Small intestine (tissue), 7 donors: ENCODE measurements at regions not wholly inside any gene's neighbourhood (a gene's known extent, or its start where the extent isn't known, plus 50 kb on each side); places are given as distances from the start of the nearest gene placed in this dataset.

Experiments
- DNase-seq, 2 donors: peaks; one replicate each; pipeline versions ENCODE4 v3.0.0 to v3.0.0-alpha.2; 2013
- FAIRE-seq: peaks from 2 replicates; lab custom pipeline; 2012; peaks lifted over from hg19 to GRCh38; lab: Jason Lieb, UNC
- H3K27ac ChIP-seq, 3 donors: one replicate each; pipeline ENCODE4 v1.5.1; 2013; ENCODE audit warnings: low read length in 2 of 3, mild to moderate bottlenecking in 2 of 3, control low read depth in 1 of 3, inconsistent platforms in 1 of 3, low read depth in 1 of 3, moderate library complexity in 1 of 3
- H3K27me3 ChIP-seq, 3 donors: one replicate each; pipeline ENCODE4 v1.6.1; 2013; ENCODE audit warnings: low read length in 3 of 3, inconsistent platforms in 1 of 3; ENCODE audit not compliant: control insufficient read depth in 3 of 3, insufficient read depth in 3 of 3
- H3K36me3 ChIP-seq, 3 donors: one replicate each; pipeline ENCODE4 v1.6.1; 2013; ENCODE audit warnings: low read length in 3 of 3, inconsistent platforms in 1 of 3, low read depth in 1 of 3, mild to moderate bottlenecking in 1 of 3, moderate library complexity in 1 of 3; ENCODE audit not compliant: control insufficient read depth in 3 of 3, insufficient read depth in 2 of 3
- H3K4me1 ChIP-seq, 3 donors: one replicate each; pipeline ENCODE4 v1.6.1; 2013; ENCODE audit warnings: low read length in 2 of 3, inconsistent platforms in 1 of 3, low read depth in 1 of 3, mild to moderate bottlenecking in 1 of 3, moderate library complexity in 1 of 3; ENCODE audit not compliant: control insufficient read depth in 3 of 3, insufficient read depth in 2 of 3
- H3K4me3 ChIP-seq, 3 donors: one replicate each; pipeline ENCODE4 v1.5.1; 2013; ENCODE audit warnings: low read length in 3 of 3, control low read depth in 1 of 3, inconsistent platforms in 1 of 3, low read depth in 1 of 3, mild to moderate bottlenecking in 1 of 3, moderate library complexity in 1 of 3
- H3K9me3 ChIP-seq, 2 donors: one replicate each; pipeline ENCODE4 v1.6.1; 2013; ENCODE audit warnings: low read depth in 1 of 2, low read length in 1 of 2; ENCODE audit not compliant: control insufficient read depth in 2 of 2, insufficient read depth in 1 of 2
- WGBS, 3 donors: extraction: QIAGEN DNeasy Blood & Tissue Kit; methylation state at CpG; one replicate each; pipeline ENCODE4 v1.1.7; 2013; 5-methylcytosine and 5-hydroxymethylcytosine counted together
- donor health status: healthy with polysubstance abuse.
- donor health status: control.
- donor health status: control.
- donor health status: Bipolar disorder and iron deficiency.
- donor health status: healthy.

GRCh38 chr5:54746777-54747398, 229.3 kb downstream of the SNX18 start:
- Histone ChIP-seq H3K27ac (no peak overlapping the region), H3K27me3 (no peaks in the 10 kb centered on the region), H3K4me1 (peaks cover 0 to 9% (median 3%) of the 10 kb centered on the region in 3 donors), H3K4me3 (no peak overlapping the region), H3K9me3 (no peaks in the 10 kb centered on the region), H3K36me3 (no peaks in the 10 kb centered on the region)
- 95 to 96% (median 95%) methylated on average over 10 of the region's 10 CpGs for WGBS, 3 donors
- DNase-seq (no peak), FAIRE-seq (no peak)

- Histone ChIP-seq H3K4me1 (peaks cover 0 to 9% (median 3%) of the 10 kb centered on the region in 3 donors), H3K27ac (no peak overlapping the region), H3K4me3 (no peak overlapping the region), H3K9me3 (no peaks in the 10 kb centered on the region), H3K36me3 (no peaks in the 10 kb centered on the region), H3K27me3 (no peaks in the 10 kb centered on the region)
- FAIRE-seq (no peak), DNase-seq (no peak)
- 69 to 88% (median 81%) methylated on average over 8 of the region's 8 CpGs for WGBS, 3 donors
These were observed 228.8 kb downstream of the SNX18 start for GRCh38 chr5:54746346-54746745.

- WGBS, 3 donors: 41 to 67% (median 58%) methylated on average over 5 of the region's 5 CpGs
- Histone ChIP-seq H3K27me3 (no peaks in the 10 kb centered on the region), H3K27ac (no peak overlapping the region), H3K4me1 (peaks cover 0 to 9% (median 3%) of the 10 kb centered on the region in 3 donors), H3K4me3 (no peak overlapping the region), H3K36me3 (no peaks in the 10 kb centered on the region), H3K9me3 (no peaks in the 10 kb centered on the region)
- FAIRE-seq (no peak), DNase-seq (peak in 1 of 2 donors; percentile 14)
These were observed 228.0 kb downstream of the SNX18 start for GRCh38 chr5:54745599-54745998.

- H3K4me1 ChIP-seq: peaks cover 0 to 9% (median 3%) of the 10 kb centered on the region in 3 donors
- 64 to 75% (median 73%) methylated on average over 8 of the region's 8 CpGs for WGBS, 3 donors
- no peak overlapping the region for H3K4me3 ChIP-seq
- no peaks in the 10 kb centered on the region for H3K36me3 ChIP-seq
- H3K27ac ChIP-seq: peak overlapping the region; percentile 36 to 85 (median 55)
- no peaks in the 10 kb centered on the region for H3K9me3 ChIP-seq
- FAIRE-seq (no peak), DNase-seq (peak; percentile 52 to 64)
- H3K27me3 ChIP-seq: no peaks in the 10 kb centered on the region
These were observed 226.6 kb downstream of the SNX18 start for GRCh38 chr5:54743997-54744788.

- Histone ChIP-seq H3K36me3 (no peaks in the 10 kb centered on the region), H3K4me3 (no peak overlapping the region), H3K27me3 (no peaks in the 10 kb centered on the region), H3K4me1 (peaks cover 0 to 9% (median 3%) of the 10 kb centered on the region in 3 donors), H3K27ac (peak overlapping the region; percentile 36 to 79 (median 55)), H3K9me3 (no peaks in the 10 kb centered on the region)
- FAIRE-seq: no peak
- 88 to 94% (median 92%) methylated on average over 5 of the region's 5 CpGs for WGBS, 3 donors
- no peak for DNase-seq
These were observed 226.0 kb downstream of the SNX18 start for GRCh38 chr5:54743581-54743980.

- no peaks in the 10 kb centered on the region for H3K9me3 ChIP-seq
- no peaks in the 10 kb centered on the region for H3K36me3 ChIP-seq
- H3K27me3 ChIP-seq: no peaks in the 10 kb centered on the region
- peak overlapping the region in 1 of 3 donors; percentile 24 for H3K27ac ChIP-seq
- peaks cover 0 to 9% (median 3%) of the 10 kb centered on the region in 3 donors for H3K4me1 ChIP-seq
- FAIRE-seq (no peak), DNase-seq (peak; percentile 58 to 67)
- WGBS, 3 donors: 11 to 46% (median 33%) methylated on average over 7 of the region's 7 CpGs
- no peak overlapping the region for H3K4me3 ChIP-seq
These were observed 224.9 kb downstream of the SNX18 start for GRCh38 chr5:54742417-54742891.

DNA sequence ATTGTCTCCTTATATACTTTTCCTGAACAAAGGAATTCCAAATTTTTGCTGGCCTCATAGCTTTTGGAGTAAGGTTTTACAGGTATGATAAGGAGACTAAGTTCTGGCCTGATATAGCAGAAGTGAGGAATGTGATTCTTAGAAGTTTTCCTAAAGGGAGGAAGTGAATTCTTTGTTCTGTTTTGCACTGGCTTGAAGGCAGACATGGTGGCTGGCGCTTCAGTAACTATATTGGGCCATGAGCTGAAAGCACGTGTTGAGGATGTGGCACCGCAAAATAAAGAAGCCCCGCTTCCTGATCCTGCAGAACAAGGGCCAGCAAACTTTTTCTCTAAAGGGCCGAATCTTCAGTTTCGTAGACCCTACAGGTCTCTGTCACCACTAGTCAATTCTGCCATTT, 224.2 kb downstream of the SNX18 start:
- 90 to 98% (median 91%) methylated on average over 6 of the region's 6 CpGs for WGBS, 3 donors

DNA sequence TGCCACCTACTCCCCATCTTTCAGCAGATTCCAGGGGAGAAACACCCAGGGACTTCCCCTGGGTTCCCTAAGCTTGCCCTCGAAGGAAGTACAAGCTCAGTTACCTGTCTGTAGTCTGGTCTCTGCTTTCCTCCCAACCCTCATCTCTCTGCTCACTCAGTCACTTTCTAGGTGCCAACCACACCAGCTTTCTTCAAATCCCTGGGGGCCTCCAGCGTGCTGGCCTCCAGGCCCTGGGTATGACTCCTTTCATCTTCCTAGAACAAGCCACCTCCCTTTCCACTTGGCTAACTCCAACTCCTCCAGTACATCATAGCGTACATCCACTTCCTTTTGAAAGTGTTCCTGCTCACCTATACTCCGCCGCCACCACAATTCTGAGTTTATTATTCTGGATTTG, 222.6 kb downstream of the SNX18 start:
- DNase-seq (no peak), FAIRE-seq (no peak)
- 91 to 96% (median 93%) methylated on average over 5 of the region's 5 CpGs for whole genome bisulfite sequencing, 3 donors
- Histone ChIP-seq H3K9me3 (no peaks in the 10 kb centered on the region), H3K4me3 (no peak overlapping the region), H3K4me1 (peaks cover 0 to 9% (median 3%) of the 10 kb centered on the region in 3 donors), H3K27ac (no peak overlapping the region), H3K36me3 (no peaks in the 10 kb centered on the region), H3K27me3 (no peaks in the 10 kb centered on the region)

More for the DNA sequence above, 224.2 kb downstream of the SNX18 start:
- Histone ChIP-seq H3K27me3 (no peaks in the 10 kb centered on the region), H3K9me3 (no peaks in the 10 kb centered on the region), H3K4me1 (peaks cover 0 to 9% (median 3%) of the 10 kb centered on the region in 3 donors), H3K36me3 (no peaks in the 10 kb centered on the region), H3K4me3 (no peak overlapping the region), H3K27ac (no peak overlapping the region)
- no peak for DNase-seq
- FAIRE-seq: no peak
